ENCODE measurements at regions not wholly inside any gene's neighbourhood (a gene's known extent, or its start where the extent isn't known, plus 50 kb on each side); places are given as distances from the start of the nearest gene placed in this dataset.

DNA sequence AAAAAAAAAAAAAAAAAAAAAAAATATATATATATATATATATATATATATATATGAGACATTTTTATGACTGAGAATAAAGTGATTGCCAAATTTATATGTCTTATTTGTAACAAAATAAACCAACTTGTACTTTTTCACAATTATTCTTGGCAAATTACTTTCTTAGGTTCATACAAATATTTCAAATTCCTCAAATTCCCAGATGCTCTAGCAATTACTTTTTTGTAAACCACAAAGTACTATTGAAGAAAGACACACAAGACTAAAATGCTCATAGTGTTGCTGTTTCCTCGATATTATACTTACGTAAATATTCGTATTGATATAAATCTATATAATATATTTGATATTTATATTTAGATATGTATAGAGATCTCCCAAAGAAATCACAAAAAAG, 390.0 kb downstream of the FAT4 start:
- no peak for DNase-seq

DNA sequence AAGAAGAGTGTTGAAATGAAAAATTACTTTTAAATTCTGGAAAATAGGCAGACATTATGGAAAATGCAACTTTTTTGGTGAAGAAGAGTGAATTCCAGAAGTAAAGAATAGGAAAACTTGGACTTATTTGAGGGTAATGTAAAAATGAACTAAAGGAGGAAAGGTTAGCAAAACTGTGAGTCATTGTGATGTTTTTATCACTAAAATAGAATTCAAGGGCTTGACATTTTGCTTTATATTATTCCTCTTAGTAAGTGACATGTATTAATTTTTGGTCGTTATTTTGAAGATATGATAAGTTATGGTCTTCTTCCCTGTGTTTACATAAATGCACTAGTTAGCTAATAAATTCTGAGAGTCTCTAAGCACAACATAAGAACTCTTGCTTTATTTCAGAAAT, 390.9 kb downstream of the FAT4 start:
- no peak for DNase-seq

DNA sequence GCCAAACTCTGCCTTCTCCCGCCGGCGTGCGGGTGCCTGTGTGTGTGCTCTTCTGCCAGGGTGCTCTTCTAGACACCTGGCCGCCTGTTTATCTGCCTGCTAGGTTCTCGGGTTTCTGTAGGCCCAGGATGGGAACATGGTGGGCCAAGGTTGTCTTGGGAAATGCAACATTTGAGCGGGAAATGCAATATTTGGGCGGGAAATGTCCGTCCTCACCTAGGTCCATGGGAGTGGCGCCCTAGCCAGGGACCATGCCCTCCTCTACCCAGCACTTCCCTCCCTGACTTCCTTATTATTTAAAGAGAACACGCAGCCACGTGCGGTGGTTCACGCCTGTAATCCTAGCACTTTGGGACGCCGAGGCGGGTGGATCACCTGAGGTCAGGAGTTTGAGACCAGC, 392.6 kb downstream of the FAT4 start:
- DNase-seq = no peak

DNA sequence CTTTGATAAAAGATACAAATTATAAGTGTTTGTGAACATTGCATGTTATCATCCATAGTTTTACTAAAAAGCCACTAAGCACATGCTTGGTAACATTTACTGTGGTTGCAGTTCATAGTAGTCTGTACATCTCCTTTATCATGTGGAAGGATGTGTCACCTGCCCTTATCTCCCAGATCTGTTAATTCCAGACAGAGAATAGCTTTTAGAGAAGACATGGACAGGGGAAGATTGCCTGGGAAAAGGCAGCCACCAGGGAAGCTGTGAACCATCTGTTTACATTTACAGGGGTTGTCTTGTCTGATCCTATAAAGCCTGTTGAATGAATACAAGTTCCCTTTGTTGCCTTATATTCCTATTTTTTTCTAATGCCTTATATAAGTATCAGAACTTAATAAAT, 396.0 kb downstream of the FAT4 start:
- DNase-seq = no peak

DNA sequence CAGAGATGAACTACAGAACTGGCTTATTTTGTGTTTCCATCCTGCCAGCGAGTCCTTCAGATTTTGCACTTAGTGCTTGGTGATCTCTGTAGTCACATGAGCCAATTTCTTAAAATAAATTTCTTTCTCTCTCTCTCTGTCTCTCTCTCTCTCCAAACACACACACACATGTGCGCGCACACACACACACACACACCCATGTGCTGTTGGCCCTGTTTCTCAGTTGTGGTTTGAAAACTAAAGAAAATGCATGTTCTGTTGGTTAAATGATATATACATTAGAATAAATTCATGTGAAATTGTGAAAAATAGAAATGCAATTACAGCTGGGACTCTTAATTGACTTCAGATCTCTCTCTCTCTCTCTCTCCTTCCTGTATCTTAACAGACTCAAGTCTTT, 399.3 kb downstream of the FAT4 start:
- DNase-seq = no peak

DNA sequence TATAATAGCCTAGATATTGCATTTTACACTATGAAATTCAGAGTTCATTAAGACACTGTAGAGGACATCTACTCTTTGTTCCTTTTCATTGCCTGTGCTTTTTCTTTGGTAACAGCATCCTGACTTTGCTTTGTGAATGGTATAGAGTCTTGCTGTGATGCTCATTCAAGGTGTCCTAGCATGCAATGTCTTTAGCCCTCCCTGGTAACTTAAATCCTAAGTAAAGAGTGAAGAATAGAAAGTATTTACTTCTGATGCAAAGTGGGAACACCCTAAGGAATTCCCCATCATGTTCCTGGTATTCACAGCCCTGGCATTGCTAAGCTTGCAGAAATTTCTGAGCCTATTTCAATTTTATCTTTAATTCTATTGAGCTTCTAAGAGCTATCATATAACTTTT, 400.1 kb downstream of the FAT4 start:
- DNase-seq = no peak

DNA sequence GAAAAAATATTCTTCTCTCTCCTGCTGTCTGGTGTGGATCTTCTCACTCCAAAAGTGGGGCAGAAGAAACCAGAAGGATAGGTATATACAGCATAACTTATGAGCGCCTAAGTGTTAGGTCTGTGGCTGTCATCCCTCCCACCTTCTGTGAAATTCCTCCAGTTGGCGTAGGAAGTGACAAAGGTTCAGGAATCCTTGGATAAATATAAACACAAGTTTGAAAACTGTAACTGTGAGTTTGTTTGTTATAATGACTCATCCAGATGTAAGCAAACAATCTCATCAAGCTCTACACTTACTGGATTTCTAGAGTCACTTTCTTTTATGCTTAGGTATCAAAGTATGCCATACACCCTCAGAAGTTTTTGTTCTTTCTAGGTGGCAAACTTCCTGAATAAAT, 405.2 kb downstream of the FAT4 start:
- DNase-seq = no peak

DNA sequence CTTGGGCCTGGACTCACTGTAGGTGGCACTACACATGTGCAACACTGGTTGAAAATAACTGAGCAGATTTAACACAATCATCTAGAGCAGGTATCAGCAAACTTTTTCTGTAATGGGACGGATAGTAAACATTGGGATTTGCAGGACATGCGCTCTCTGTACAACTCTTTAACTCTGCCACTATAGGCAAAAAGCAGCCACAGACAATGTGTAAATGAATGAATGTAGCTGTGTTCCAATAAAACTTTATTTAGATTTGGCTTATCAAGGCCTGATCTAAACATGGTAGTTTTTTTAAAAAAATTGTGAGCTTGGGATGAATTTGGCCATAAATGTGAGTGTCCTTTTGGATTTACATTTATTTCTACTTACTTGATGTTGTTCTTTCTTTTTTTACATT, 407.3 kb downstream of the FAT4 start:
- no peak for DNase-seq

DNA sequence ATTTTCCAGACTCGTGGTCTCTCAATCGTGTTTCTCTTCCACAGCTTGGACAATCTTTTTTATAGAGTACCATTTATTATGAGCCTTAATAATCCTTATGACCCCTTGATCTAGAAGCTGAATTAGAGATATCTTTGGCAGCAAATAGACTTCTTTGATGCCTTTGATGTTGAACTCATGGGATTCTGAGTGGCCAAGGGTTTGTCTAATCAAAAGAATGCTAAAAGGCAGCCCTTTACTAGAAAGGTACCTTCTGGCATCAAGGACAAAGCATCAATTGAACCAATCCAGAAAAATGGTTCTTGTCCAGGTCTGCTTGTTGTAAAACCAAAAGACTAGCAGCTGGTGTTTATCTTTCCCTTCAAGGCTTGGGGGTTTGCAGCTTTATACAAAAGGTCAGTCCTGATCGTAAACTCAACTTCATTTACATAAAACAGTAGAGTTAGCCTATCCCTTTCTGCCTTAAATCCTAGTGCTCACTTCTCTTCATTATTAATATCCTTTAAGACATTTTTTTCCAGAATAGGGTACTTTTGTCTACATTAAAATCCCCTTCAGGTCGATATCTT, 411.3 kb downstream of the FAT4 start:
- no peak for DNase-seq

DNA sequence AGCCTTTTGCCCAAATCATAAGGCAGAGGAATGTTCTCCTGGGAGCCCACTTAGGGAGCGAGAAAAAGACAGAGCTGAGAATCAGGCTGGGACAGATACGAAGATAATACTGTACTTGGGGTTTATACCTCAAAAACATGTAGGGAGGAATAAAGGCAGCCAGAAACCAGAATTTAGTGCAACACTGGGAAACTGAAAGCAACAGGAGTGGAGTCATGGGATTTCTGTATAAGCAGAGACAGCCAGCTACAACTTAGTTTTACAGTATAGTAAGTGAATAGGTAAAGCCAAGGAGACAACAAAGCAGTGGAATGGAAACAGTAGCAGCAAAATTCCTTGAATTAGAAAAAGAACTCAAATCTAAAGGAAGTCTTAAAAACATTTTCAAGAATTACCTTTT, 413.2 kb downstream of the FAT4 start:
- DNase-seq = no peak

DNA sequence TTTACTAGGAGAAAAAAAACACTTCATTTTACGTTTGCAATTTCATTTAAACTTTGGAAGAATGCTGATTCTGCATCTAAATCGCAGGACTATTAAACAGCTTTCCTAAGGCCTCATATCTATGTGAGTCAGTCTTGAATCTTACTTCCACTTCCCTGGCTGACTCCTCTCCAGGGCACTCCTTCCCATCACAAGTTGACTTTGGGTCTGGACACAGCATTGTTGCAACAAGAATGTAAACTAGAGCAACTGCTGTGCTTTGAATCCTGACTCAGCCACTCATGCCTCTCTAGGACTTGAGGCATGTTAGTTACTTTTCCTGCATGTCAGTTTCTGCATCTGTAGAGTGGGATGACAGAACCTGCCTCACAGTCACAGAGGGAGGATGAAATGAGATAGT, 413.8 kb downstream of the FAT4 start:
- no peak for DNase-seq

DNA sequence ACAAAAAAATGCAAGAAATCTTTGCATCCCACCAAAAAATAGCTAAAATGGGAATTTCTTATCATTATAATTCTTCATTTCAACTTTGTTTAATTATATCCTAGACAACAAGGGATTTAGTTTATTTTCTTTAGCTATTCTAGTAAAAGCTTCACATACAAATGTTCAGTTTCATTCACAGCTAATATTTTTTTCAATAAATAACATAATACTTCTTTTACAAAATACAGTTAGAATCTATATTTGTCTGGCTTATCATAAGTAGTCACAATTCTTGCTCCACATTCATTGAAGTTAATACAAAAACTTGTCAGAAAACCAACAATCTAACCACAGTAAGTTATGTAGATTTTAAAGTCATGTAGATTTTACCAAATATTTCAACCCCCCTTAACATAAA, 414.4 kb downstream of the FAT4 start:
- no peak for DNase-seq

DNA sequence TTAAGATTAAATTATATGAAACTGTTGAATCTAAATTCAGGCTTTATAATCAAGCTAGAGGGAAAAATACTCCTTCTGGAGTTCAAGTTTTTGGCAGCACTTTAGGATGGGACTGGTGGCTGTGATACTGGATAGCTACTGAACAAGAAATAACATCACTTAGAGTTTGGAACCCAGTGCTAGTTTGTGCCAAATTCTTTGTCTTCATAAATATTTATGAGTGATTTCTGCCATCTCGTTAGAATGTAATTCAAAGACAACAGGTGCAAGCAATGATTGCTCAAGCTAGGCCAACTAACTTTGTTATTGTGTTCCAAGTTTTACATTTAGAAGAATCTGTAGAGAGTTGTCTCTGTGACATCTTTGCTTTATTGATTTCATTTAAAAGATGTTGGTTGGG, 417.9 kb downstream of the FAT4 start:
- no peak for DNase-seq

DNA sequence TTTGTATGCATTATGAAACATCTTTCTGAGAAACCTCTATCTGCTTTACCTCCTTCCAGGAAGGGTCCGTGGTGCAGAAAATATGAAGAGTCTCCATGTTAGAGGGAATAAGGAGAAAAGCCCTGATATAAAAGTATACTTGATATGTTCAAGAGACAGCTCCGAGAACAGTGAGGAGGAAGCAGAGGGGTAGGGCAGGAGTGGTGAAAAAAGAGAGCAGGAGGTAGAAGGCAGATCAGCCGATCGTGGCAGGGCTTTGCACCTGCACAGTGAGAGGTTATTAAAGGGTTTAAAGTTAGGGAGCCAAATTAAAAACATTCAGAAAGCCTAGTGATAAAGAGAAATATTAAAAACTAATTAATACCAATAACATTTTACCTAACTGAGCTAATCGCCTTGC, 419.7 kb downstream of the FAT4 start:
- no peak for DNase-seq

DNA sequence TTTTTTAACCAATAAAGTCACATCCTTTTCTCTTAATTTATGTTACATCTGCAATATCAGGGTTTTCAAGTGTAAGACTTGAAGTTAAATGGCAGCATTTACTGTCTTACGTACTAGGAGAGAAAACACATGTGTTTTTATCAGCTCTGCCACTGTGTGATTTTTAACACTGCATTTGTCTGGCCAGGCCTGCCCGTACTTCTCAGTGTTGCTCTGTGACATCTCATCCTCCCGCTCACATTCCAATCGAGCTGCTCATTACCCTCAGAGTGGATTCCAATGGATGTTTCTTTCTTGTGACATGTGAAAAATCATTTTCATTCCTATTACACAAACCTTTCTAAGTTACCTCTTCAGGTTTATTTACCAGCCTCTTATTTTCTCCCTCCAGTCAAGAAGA, 420.3 kb downstream of the FAT4 start:
- peak; percentile 18 for DNase-seq

DNA sequence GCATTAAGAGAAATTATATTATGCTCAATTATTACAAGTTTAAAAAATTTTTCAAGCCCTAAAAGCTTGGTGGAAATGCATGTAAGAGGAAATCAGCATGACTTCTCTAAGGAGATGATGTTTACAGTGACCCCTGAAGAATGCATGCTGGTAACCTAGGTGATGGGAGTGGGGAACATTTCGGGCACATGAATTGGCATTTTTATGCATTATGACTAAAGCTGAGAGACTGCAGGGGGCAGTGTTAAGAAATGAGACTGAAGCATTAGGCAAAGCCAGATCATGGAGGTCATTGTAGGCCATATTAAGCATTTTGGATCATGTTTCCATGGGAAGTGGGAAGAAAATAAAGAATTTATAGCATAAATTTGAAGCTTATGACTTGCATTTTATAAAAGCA, 421.3 kb downstream of the FAT4 start:
- DNase-seq = peak; percentile 8

DNA sequence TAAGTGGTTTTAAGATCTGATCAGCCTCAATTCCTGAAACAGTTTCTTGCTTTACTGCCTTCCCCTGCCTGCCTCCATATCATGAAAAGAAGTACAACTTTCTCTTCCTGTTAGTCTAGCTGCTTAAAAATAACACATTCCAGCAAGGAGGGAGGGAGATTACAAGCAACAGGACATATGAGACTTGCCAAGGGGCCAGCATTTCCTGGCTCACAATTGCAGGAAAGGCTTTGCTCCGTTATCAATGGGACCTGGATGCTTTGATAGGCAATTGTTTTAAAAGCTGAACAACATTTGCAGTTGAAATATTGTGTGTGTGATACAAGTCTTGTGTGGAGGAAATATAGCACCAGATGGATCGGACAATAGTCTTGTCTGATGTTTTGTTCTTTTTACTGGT, 425.0 kb downstream of the FAT4 start:
- no peak for DNase-seq

DNA sequence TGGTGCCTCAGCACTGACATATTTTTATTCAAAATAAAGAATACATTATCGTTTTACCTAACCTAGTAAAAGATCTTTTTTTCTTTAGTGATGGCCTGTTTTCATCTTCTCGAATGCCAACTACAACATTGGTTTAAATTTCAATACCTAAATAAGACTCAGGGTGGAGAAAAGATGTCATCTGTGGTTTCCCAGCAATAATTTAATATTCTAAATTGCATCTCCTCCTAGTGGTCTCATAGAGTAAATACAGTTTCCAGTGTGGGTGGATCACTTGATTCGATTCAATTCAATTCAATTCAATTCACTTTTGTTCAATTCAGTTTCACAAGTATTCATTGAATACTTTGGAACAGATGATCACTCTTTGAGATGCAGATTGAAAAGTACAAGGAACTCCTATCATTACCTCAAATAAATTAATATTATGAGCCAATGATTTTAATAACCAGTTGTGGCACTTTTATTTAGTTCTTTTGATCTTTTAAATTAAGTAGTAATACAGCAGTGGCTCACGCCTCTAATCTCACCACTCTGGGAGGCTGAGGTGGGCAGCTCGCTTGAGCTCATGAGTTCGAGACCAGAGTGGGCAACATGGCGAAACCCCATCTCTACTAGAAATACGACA, 427.2 kb downstream of the FAT4 start:
- no peak for DNase-seq

DNA sequence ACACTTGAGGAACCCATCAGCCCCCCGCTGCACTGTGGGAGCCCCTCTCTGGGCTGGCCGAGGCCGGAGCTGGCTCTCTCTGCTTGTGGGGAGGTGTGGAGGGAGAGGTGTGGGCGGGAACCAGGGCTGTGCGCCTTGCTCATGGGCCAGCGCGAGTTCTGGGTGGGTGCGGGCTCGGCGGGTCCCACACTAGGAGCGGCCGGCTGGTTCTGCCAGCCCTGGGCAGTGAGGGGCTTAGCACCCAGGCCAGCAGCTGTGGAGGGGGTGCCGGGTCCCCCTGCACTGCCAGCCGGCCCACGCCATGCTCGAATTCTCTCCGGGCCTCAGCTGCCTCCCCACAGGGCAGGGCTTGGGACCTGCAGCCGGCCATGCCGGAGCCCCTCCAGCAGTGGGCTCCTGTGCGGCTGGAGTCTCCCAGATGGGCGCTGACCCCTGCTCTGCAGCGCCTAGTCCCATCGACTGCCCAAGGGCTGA, 430.2 kb downstream of the FAT4 start:
- no peak for DNase-seq

DNA sequence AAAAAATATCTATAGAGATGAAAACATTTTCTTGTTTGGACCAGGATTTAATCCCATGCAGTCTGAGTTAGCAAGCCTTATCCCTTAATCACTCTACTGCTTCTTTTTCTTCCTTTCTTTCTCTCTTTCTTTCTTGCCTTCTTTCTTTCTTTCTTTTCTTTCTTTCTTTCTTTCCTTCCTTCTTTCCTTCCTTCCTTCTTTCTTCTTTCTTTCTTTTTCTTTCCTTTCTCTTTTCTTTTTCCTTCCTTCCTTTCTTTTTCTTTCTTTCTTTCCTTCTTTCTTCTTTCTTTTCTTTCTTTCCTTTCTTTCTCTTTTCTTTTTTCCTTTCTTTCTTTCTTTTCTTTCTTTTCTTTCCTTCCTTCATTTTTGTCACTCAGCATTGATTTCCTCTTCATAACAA, 434.6 kb downstream of the FAT4 start:
- DNase-seq = no peak

DNA sequence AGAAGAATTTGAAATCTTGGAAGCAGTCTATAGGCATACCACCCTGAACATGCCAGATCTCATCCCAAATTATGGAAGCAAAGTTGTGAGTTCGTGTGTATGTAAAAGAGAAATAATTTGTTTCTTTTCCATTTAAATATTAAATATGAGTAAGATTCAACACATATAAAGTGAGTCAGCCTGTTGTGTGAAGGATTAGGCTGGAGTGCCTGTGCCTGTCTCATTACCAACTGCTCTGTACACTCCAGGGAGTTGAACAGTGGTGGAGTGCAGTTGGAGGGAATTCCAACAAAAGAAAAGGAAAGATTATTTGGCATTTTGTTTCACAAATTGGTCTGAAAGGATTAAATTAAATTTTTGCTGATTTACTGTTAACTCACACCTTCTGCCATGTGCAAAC, 435.6 kb downstream of the FAT4 start:
- DNase-seq = no peak

DNA sequence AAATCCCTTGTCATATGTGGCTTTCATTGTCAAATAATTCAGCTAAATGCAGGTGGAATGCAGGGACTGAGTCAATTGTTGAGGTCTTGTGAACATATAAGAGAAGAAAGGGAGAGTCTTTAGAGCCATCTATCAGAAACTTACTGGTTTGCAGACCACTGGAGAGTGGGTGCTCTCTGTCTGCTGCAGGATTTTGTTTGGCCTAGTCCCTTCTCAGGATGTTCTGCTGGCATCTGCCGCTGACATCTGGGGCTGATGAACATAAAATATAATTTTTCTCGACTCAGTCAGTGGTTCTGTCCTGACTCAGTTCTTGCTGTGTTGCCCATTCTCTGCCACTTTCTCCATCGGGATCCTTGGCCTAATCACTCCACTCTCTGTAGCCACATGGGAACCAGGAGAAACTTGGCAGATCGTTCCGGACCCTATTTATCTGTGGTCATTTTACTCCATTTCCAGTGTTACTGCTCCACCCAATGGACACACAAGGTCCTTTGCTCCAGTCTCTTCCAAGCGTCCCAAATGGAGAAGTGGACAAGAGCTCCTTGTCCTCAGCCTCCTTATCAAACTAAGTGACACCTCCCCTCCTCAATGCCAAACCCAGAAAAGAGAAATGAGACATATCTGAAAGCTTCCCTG, 436.2 kb downstream of the FAT4 start:
- no peak for DNase-seq

DNA sequence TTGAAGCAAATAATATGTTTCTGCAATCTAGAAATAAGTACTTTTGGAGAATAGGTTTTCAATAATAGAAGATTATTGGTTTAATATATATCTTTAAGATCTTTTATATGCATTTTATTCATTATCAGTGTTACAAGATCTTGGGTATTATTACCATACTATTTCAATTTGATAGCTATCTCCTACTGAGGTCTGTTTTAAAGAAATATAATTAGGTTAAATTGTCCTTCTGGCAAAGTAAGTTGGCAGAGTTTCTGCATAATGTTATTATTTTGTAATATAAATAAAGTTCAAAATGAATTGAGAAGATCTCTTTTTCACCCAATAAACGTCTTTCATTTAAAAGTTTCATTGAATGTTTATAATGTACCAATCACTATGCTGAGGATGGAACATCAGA, 443.7 kb downstream of the FAT4 start:
- DNase-seq = no peak

DNA sequence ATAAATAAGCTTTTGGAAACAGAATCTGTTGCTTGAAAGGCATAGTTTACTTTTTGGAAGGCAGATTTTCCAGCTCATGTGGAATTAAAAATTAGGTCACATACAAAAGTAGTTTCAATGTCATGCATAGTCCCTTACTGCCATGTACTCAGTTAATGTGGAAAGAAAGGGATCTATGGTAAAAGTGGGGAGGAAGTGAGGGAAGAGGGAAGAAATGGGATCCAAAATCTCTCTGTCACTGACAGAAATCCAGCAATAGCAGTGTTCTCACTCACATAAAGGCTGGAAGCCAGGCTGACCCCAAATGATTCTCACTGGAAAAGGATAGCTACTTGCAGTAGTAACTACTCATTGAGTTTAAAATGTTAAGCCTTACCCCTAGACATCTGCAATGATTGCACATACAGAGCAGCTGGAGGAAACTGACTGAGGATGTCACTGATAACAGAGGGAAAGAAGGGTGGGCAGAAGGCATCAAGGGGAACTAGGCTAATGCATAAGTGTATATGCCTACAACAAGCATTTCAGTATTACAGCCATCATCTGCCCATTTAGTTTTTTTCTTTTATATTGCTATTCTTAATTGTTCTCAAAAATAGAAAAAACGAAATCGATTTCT, 445.6 kb downstream of the FAT4 start:
- no peak for DNase-seq

All from T1000 (cell line).